HG03039 (cell line): ENCODE measurements at regions not wholly inside any gene's neighbourhood (a gene's known extent, or its start where the extent isn't known, plus 50 kb on each side); places are given as distances from the start of the nearest gene placed in this dataset.
"Not testable (repeated sequence)": the region's sequence is repeated elsewhere in the genome, so short reads cannot be mapped to it uniquely, and the experiment has no call there.

Experiments
- ATAC-seq: cut with Tn5 transposase; IDR thresholded peaks from one replicate; pipeline ENCODE4 v1.9.1; 2021; ENCODE audit warnings: mild to moderate bottlenecking, moderate library complexity; ENCODE audit not compliant: unreplicated experiment

DNA sequence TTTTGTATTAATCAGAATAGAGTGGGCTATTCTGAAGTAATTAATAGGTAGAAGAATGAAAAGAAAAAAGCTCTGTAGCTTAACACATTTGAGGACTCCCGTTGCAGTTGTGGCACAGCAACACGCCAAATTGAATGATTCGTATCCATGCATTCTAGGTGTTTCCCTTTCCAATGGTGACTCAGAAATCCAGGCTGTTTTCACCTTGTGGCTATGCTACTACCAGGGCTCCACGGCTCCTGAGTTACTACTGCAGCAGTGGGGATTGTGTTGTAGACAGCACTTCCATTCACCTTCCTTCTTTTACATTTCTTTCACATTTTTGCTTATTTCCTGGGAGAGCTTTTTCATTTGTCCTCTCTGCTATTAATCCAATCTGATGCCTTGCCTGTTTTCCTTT, 1616.4 kb downstream of the CDH8 start:
- no peak for ATAC-seq

DNA sequence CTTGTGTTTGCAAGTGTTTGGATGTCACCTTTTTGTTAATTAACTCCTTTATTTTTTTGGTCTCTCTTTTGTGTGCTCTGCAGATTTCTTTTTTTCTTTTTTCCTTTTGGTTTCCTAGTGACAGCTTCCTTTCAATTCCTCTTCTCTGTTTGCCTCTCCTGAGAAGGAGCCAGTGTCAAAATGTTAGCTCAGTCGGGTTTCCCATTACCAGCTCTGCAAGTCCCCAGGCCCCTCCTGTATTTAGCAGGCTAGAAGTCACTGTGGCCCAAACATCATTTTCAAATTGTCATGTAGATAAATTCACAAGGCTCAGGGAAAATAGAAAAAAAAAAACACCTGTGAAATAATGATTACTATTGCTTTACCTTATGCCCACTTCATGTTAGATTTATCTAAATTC, 1621.6 kb downstream of the CDH8 start:
- no peak for ATAC-seq

DNA sequence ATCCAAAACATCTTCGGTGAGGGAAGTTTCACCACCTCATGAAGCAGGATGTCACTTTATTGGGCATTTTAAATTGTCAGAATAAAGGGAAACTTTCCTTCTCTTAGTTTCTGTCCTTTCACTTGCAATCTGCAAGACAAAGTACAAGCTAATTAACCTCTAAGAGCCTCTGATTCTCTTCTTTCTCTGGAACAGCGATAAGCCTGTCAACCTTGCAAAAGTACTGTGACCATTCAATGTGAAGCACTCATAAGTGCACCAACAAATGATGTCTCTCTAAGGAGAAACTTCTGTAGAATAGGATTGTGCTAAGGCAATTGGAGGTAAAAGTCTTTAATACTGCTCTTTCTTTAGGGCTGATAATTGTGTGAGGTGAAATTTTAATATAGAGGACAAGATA, 1622.3 kb downstream of the CDH8 start:
- ATAC-seq, result no peak

DNA sequence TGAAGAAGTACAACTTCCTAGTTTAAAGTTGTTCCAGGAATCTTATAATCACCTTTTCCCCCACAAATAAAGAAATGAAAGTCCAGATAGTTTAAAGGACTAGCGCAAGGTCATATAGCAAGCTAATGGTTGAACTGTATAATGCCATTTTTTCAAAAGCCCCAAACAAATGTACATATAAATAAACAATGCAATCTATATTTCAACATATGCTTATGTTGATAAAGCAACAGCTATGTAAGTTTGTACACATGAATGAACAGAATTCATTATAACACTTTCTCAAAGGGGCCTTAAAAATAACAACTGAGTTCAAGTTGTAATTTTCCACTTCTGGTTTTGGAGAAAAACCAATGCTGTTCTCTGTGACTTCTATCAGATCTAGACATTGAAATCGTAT, 1628.6 kb downstream of the CDH8 start:
- no peak for ATAC-seq

DNA sequence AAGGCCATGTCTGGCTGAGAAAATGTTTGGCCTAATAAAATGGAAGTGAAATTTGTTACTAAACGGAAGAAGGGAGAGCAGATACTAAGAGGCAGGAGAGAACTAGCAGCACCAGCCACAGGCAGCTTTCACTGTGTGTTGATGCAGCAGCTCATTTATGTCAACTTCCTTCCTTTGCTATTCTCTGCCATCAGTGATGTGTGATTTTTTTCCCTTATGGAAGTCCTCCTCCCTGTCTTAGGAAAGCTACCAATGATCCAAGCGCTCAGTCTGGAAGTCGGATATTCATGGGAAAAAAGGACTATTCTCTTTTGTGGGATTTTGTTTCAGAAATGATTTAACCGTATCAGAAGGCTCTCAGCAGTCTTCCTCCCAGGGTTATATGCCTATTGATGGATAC, 1629.2 kb downstream of the CDH8 start:
- no peak for ATAC-seq

DNA sequence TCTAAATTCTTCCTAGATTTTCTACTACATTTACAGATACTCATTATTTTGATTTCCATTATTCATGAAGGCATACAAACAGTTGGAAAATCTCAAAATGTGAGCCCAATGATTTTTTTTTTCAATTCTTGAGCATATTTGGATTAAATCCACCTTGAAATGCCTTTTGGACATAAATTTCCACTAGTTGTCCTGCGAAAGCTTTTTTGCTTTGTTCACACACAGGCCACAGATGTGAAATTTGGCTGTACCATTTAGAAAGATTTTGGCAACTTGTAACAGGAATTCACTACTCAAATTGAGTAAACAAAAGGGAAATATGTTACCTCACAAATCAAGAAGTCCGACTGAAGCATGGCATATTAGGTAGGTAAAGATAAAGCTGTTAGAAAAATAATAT, 1631.0 kb downstream of the CDH8 start:
- ATAC-seq, result no peak

DNA sequence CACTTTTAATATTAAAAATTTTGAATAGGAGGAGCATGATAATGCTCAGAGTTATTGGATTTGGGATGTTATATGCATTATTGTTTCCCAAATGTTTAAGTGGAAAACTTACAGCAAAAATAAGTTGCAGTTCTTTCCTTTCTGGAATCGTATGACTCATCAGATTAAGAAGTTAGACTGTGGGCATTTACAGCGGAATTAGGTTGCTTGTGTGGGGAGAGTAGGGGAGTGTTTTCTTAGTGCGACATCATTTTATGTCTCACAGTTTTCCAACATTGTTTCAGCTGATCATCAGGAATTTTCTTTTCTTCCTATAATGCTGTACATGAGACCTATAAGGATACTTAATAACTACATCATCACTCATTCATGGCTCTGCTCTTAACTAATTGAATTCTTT, 1631.8 kb downstream of the CDH8 start:
- ATAC-seq, result no peak

DNA sequence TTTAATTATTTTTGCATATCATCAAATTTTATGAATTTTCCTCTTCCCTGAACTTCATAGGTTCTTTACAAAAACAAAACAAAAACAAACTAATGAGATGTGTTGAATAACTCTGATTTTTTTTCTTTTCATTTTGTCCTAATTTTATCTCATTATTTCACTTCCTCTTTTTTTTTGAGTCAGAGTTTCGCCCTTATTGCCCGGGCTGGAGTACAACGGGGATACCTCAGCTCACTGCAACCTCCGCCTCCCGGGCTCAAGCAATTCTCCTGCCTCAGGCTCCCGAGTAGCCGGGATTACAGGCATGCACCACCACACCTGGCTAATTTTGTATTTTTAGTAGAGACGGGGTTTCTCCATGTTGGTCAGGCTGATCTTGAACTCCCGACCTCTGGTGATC, 1633.3 kb downstream of the CDH8 start:
- peak; percentile 62 for ATAC-seq

DNA sequence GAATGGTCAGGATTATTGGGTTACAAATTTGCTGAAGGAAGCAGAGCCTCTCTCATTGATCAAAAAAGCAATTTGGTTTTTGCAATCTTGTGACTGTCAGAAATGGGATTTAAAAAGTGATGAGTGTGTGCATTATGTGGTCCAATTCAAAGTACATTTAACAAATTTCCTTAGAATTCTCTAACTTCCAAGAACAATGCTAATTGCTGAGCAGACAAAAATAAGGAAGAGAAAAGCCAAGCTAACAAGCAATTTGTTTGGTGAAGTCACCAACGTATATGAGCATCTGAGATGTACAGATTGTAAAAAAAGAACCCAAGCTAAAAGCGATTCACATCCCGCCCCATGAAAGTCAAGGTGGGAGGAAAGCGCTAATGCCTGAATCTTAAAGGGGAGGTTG, 1643.9 kb downstream of the CDH8 start:
- ATAC-seq, result no peak

DNA sequence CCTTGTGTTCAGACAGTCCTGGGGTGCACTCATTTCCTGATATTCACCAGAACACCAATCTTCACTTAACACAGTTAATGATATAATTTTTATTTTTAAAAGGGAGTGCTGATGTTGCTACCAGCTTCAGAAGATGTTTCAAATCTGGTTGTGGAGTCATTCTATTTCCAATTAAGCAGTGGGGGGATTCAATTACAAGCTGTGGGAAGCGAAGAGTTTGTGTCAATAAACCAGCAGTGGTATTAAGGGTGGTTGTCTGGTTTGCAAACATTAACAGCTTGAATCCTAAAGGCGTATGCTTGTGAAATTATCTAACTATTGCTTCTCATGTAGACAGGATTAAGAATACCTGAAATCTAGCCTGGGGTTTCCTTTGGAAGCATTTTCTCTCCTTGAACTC, 1637.5 kb upstream of the GOT2 start:
- ATAC-seq, result no peak

DNA sequence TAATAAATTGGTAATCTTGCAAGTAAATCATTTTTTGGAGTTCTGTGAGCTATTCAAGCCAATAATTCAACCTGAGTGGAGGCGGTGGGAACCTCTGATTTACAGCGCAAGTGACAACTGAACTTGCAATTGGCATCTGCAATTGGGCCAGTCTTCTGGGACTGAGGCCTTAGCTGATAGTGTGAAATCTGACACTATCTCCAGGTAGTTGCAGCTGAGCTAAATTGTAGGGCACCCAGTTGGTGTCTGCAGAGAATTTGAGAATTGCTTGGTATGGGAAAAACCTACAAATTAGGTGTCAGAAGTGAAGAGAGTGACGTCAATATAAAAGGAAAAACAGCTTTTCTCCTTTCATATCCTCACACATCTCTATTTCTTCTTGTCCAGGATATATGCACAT, 1633.6 kb upstream of the GOT2 start:
- no peak for ATAC-seq

DNA sequence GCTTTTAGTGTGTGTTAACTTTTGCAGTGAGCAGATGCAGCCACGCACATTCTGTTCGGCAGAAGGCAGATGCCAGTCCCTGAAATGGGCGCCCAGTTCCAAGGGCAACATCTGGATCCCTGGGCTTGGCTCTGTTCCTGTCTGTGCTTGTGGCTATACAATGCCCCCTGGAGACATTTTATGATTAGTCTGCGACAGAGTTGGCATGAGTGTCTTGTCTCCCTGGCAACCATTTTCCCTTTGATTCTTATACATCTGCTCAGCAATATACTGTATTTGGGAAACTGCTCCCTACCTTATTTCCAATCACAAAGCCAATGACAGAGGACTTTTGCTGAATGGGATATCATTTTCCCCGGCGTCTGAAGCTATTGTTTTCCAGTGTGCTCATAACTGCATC, 1629.5 kb upstream of the GOT2 start:
- ATAC-seq, result no peak

DNA sequence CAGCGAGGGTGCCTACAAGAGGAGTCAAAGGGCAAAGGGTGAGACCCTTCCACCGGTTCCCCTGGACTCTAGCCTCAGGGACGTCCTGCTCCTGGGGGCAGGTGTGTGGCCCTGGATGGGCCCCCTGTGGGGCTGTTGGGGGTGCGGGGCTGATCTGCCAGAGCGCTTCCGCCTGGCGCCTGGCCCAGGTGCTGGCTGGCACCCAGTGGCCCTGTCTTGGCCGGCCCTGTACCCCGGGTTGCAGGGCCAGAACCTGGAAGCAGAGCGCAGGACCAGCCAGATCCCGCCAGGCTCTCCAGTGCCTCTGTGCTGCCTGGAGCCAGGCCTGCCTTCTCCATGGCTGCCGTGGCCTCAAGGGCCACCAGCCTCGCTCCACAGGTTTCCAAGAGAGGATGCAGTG, 1625.8 kb upstream of the GOT2 start:
- ATAC-seq, result not testable (repeated sequence)

DNA sequence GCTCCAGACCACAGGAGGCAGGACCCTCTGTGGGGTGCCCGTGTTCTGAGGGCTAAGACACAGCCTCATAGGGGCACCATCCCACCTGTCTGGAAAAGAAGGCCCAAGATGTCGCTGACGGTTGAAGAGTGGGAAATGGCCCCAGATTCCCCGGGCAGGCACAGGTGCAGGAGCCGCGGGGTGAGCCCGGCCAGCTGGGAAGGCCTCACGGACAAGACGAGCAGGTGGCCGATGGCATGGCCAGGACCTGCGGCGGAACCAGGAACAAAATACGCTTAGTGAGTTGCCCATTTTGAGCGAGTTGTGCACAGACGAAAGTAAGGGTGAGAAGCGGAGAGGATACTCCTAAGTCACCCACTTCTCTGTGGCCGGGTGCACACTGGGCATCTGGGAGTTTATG, 1625.3 kb upstream of the GOT2 start:
- ATAC-seq, result not testable (repeated sequence)

DNA sequence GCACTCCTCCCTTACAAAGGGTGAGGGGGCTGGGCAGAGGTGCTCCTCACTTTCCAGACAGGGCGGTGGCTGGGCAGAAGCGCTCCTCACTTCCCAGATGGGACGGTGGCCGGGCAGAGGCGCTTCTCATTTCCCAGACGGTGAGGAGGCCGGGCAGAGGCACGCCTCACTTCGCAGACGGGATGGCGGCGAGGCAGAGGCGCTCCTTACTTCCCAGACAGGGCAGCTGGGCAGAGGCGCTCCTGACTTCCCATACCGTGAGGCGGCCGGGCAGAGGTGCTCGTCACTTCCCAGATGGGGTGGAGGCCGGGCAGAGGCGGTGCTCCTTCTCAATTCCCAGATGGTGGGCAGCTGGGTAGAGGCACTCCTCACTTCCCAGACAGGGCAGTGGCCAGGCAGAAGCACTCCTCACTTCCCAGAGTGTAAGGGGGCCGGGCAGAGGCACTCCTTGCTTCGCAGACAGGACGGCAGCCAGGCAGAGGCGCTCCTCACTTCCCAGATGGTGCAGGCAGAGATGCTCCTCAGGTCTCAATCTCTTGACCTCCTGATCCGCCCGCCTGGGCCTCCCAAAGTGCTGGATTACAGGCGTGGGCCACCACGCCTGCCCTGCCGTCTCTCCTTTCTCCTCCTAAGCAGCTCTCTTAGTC, 1623.9 kb upstream of the GOT2 start:
- not testable (repeated sequence) for ATAC-seq

DNA sequence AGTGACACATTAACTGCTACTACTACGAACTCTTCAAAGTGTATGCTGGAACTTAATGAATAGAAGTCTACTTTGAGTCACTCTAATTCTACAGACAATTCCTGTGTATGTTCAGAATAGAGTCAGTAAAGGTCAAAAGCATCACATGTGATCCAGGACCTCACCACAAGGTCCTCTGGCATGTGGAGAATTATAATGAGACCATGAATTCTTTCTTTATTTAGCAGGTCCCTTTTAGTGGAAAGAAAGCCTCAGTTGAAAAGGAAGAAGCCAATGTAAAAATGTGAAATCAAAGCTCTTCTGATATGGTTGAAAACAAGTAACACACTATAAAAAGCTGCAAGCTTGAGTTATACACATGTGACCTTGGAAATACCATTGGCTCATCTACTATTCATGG, 1612.1 kb upstream of the GOT2 start:
- no peak for ATAC-seq

DNA sequence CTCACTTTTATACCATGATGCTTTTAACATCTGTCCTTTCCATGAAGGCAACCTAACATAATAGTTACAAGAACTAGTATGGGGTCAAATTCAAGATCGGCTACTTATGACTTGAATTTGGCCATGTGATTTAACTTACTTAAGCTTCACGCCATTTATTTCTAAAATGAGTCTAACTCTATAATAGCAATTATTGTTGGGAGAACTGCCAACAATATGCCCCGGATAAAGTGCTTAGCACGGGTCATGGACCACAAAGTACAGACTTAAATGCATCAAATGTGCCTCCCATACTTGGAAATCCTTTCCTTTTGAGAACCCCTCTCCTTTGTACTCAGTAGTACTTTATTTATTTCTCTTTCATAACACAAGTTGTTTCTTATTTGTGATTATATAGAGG, 1603.6 kb upstream of the GOT2 start:
- ATAC-seq, result no peak

DNA sequence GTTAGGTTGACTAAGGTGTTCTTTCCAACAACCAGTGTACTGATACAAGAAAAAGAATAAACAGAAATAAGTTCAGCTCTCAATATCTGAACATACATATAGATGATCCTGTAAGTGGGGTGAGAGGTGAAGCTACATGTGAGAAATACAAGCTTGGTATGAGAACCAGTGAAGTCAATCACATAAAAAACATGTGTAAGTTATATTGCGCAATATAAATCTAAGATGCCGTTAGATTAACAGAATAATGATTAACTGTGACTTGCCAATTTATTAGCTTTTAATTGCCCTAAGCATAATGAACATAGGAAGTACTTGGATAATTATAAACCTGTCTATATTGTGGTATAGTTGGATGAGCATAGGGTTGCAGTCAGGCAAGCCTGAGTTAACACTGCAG, 1597.1 kb upstream of the GOT2 start:
- no peak for ATAC-seq

DNA sequence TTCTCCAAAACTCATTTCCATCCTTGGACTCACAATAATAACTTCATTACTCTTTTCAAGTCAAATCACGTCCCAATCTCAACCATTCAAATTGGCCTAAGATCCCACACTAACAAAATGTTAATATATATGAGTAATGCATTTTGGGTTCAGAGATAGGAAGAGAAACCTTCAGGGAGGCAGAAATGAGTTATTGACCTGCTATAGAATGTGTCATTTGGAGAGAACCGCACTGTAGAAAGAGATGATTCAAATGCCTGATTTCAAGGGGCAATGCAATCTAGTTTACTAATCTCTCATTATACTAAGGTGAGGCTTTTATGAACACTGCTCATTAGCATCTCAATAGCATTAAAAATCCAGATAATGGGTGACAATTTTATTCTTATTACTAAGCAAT, 1595.0 kb upstream of the GOT2 start:
- ATAC-seq, result no peak

DNA sequence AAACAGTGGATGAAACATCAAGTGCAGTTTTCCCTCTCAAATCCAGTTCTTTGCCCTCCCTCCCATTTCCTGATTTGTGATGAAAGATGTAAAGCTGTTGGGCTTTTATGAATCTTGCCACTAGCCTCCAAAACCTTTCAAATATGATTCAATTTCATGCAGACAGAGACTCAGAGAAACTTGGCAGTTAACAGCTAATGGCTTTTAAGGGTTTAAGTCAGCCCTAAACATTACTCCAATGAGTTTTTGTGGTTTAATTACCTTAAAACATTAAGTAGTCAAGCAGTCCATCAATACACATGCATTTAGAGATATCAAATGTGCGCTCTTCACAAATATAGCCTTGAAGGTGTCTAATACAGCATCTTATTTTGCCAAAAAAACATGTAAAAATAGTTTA, 1594.0 kb upstream of the GOT2 start:
- no peak for ATAC-seq

DNA sequence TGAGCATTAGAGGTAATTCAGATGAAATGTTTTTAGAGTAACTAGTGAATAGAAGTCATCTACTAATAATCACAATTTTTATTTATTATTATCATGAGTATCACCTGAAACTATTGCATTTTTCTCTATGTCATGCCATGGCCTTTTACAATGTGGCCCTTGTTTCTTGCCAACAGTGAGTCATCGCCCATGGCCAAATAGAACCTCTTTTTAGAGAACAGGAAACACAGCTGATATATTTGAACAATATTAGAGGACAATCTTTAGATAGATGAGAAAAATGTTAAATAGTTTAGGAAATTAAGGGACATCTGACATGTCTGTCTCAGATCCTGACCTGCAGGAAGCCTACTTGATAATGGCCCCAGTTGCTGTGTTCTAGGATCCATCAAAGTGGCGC, 1584.4 kb upstream of the GOT2 start:
- no peak for ATAC-seq

DNA sequence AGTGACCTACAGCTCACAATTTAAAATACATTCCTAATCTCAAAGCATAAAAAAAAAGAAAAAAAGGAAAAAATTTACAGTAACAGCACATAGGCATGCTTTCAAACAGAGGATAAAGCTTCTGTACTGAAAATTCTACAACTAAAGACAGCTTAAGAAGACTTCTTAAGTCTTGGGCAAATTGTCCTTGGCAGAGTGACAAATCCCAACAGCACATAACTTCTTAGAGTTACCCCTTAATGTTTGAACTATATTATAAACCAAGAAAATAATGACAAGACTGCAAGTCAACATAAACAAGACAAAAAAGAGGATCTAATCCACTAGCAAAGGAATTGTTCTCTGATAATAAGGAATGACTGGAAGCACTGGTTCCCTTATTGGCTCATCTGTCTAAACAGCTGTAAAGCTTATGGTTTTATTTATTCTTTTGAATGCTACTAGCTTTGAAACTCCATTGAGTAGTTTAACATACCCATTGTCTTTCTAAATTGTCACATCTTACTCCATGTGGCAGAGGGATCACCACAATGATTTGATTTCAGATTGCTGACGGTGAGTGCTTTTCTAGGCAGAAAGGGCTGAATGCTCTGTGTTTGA, 1576.8 kb upstream of the GOT2 start:
- ATAC-seq, result no peak

DNA sequence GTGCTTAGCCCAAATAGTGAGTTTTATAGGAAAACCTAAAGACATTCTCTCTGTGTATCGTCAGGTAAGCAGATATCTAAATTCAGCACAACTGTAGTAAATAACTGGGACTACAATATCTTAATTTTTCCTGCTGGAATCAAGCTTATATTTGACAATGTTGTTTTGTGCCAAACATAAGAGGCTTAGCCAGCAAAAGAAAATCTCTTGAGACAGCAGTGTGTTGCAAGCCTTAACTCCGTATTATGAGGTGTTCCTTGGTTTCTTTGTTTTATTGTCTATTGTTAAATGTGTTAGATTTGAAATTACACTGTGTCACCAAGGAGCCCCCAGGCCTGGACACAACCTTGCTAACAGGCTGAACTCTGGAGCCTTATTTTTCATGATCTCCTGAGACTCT, 1570.6 kb upstream of the GOT2 start:
- no peak for ATAC-seq
